ENCODE measurements at regions not wholly inside any gene's neighbourhood (a gene's known extent, or its start where the extent isn't known, plus 50 kb on each side); places are given as distances from the start of the nearest gene placed in this dataset.

- TF ChIP-seq POLR2A (IDR thresholded peaks at IDR 0.05; ENCODE audit: low read length) = no peak
- no peak for TF ChIP-seq GATA1 (IDR thresholded peaks at IDR 0.05; ENCODE audit: low read depth, low read length)
These were observed 138.0 kb upstream of the WSB1 start for GRCh38 chr17:27155866-27156265.
